Fibroblast of lung (primary cell): ENCODE measurements at regions not wholly inside any gene's neighbourhood (a gene's known extent, or its start where the extent isn't known, plus 50 kb on each side); places are given as distances from the start of the nearest gene placed in this dataset.

Experiments used
- DNase-seq, 2 donors: peaks; one replicate each; pipeline versions ENCODE4 v3.0.0 to v3.0.0-alpha.2; 2010; ENCODE audit warnings: low read depth in 2 of 2
- H2AFZ ChIP-seq: 2 replicates; pipeline ENCODE4 v1.5.1; 2012; ENCODE audit warnings: low read length, control low read depth, inconsistent platforms
- H3K27ac ChIP-seq: 2 replicates; pipeline ENCODE4 v1.5.1; 2011; ENCODE audit warnings: low read length, control low read depth; ENCODE audit not compliant: insufficient read depth
- H3K27me3 ChIP-seq: 2 replicates; pipeline ENCODE4 v1.5.1; 2011; ENCODE audit warnings: mild to moderate bottlenecking, low read length; ENCODE audit not compliant: control insufficient read depth, insufficient read depth
- H3K36me3 ChIP-seq: 2 replicates; pipeline ENCODE4 v1.5.1; 2011; ENCODE audit warnings: low read length; ENCODE audit not compliant: control insufficient read depth, insufficient read depth
- H3K4me1 ChIP-seq: 2 replicates; pipeline ENCODE4 v1.5.1; 2011; ENCODE audit warnings: low read length; ENCODE audit not compliant: control insufficient read depth, insufficient read depth; ENCODE audit errors: extremely low read depth
- H3K4me2 ChIP-seq: 2 replicates; pipeline ENCODE4 v1.5.1; 2011; ENCODE audit warnings: low read length, control low read depth; ENCODE audit not compliant: insufficient read depth; ENCODE audit errors: extremely low read depth
- H3K4me3 ChIP-seq, 4 experiments: fragments of 200-600 bp in 1 of 4; sonication (generic) in 1 of 4; replicated peaks in 1 of 4; 2 replicates each; pipeline ENCODE4 v1.5.1; 2011 to 2016; ENCODE audit warnings: low read length in 4 of 4, low read depth in 3 of 4, mild to moderate bottlenecking in 3 of 4, control low read depth in 2 of 4, inconsistent platforms in 1 of 4, mixed read lengths in 1 of 4; ENCODE audit not compliant: insufficient read depth in 1 of 4; ENCODE audit errors: control extremely low read depth in 1 of 4
- H3K79me2 ChIP-seq: 2 replicates; pipeline ENCODE4 v1.5.1; 2012; ENCODE audit warnings: mild to moderate bottlenecking, low read length, inconsistent platforms; ENCODE audit not compliant: control insufficient read depth, insufficient read depth
- H3K9ac ChIP-seq: 2 replicates; pipeline ENCODE4 v1.5.1; 2011; ENCODE audit warnings: mild to moderate bottlenecking, low read length, control low read depth; ENCODE audit not compliant: insufficient read depth
- H3K9me3 ChIP-seq: 2 replicates; pipeline ENCODE4 v1.5.1; 2012; ENCODE audit warnings: low read depth, low read length; ENCODE audit not compliant: control insufficient read depth, insufficient read depth
- H4K20me1 ChIP-seq: 2 replicates; pipeline ENCODE4 v1.5.1; 2011; ENCODE audit warnings: low read length; ENCODE audit not compliant: control insufficient read depth, insufficient read depth; ENCODE audit errors: extremely low read depth
- EZH2 ChIP-seq: IDR thresholded peaks from 2 replicates; pipeline ENCODE4 v1.5.1; 2012; ENCODE audit warnings: low read length, control low read depth, mild to moderate bottlenecking; ENCODE audit errors: missing control alignments
- TF ChIP-seq, protein P1 (sequence below), 2 donors: IDR thresholded peaks in 1 of 2; conservative IDR thresholded peaks in 1 of 2; 1 replicate in 1 of 2; 2 replicates in 1 of 2; pipeline ENCODE4 v1.5.1; 2011 to 2012; ENCODE audit warnings: low read length in 2 of 2, control low read depth in 1 of 2, inconsistent platforms in 1 of 2, low read depth in 1 of 2, mild to moderate bottlenecking in 1 of 2

DNA sequence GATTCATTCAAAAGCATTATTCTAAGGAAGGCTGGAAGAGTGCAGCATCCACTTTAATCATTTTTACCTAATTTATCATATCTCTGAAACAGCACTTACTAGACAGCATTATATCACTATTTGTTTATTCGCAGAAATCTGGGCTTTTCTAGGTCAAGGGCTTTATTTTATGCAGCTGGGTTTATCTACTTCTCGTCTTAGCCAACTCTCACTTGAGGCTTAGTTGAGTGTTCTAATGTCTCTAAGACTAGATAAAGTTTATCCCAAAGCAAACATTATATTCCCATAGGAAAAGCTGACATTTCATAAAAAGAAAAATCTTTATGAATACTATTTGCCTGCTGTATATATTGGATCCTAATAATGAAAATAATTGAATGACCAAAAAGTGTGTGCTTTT is 720.8 kb upstream of the FLRT2 start:
- Histone ChIP-seq H3K4me3 (no peak overlapping the region), H4K20me1 (no peaks in the 10 kb centered on the region), H3K27me3 (no peaks in the 10 kb centered on the region), H3K79me2 (no peaks in the 10 kb centered on the region), H3K9ac (no peak overlapping the region), H2AFZ (no peak overlapping the region), H3K4me2 (no peak overlapping the region), H3K36me3 (no peaks in the 10 kb centered on the region), H3K27ac (no peak overlapping the region), H3K9me3 (no peaks in the 10 kb centered on the region), H3K4me1 (no peaks in the 10 kb centered on the region)
- DNase-seq = no peak
- no peak for TF ChIP-seq EZH2
- TF ChIP-seq, protein P1, sequence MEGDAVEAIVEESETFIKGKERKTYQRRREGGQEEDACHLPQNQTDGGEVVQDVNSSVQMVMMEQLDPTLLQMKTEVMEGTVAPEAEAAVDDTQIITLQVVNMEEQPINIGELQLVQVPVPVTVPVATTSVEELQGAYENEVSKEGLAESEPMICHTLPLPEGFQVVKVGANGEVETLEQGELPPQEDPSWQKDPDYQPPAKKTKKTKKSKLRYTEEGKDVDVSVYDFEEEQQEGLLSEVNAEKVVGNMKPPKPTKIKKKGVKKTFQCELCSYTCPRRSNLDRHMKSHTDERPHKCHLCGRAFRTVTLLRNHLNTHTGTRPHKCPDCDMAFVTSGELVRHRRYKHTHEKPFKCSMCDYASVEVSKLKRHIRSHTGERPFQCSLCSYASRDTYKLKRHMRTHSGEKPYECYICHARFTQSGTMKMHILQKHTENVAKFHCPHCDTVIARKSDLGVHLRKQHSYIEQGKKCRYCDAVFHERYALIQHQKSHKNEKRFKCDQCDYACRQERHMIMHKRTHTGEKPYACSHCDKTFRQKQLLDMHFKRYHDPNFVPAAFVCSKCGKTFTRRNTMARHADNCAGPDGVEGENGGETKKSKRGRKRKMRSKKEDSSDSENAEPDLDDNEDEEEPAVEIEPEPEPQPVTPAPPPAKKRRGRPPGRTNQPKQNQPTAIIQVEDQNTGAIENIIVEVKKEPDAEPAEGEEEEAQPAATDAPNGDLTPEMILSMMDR (conservative IDR thresholded peaks at IDR 0.05 in 1 of 2, IDR thresholded peaks at IDR 0.05 in 1 of 2; ENCODE audit: low read depth in 1 of 2, low read length in 2 of 2) = no peak

DNA sequence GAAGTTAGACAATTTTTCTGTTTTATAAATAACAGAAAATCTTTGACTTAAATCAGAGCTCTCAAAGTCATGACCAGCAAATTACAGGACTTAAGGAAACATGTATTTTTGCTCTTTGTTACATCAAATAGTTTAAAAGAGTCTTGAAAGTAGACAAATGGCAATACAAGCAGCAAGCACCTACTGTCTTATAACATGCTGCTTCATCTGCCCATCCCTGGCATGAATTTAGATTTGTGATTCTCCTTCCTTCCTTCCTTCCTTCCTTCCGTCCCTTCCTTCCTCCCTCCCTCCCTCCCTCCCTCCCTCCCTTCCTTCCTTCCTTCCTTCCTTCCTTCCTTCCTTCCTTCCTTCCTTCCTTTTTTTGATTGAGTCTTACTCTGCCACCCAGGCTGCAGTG is 715.6 kb upstream of the FLRT2 start:
- Histone ChIP-seq H3K36me3 (no peaks in the 10 kb centered on the region), H3K27ac (no peak overlapping the region), H3K27me3 (no peaks in the 10 kb centered on the region), H3K4me1 (no peaks in the 10 kb centered on the region), H4K20me1 (no peaks in the 10 kb centered on the region), H2AFZ (no peak overlapping the region), H3K9ac (no peak overlapping the region), H3K9me3 (no peaks in the 10 kb centered on the region), H3K4me2 (no peak overlapping the region), H3K4me3 (no peak overlapping the region), H3K79me2 (no peaks in the 10 kb centered on the region)
- no peak for TF ChIP-seq EZH2
- TF ChIP-seq, protein P1 (conservative IDR thresholded peaks at IDR 0.05 in 1 of 2, IDR thresholded peaks at IDR 0.05 in 1 of 2; ENCODE audit: low read depth in 1 of 2, low read length in 2 of 2) = no peak
- no peak for DNase-seq

DNA sequence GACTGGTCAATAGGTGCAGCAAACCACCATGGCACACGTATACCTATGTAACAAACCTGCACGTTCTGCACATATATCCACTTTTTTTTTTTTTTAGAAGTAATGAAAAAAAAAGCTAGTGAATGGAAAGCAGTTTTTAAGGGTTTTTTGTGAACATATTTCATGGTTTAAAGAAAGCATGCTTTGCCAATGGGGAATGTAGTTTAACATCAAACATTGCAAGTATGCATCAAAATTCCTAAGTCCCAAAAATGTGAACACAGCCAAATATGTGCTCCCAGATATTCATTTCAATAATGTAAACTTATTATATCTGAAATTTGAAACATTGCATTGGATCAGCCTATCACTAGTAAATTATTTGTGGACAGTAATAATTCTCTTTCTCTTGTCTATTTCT is 710.4 kb upstream of the FLRT2 start:
- H3K9ac ChIP-seq = no peak overlapping the region
- H3K79me2 ChIP-seq = no peaks in the 10 kb centered on the region
- no peak overlapping the region for H3K4me2 ChIP-seq
- H4K20me1 ChIP-seq = no peaks in the 10 kb centered on the region
- no peaks in the 10 kb centered on the region for H3K4me1 ChIP-seq
- H2AFZ ChIP-seq = no peak overlapping the region
- no peak for DNase-seq
- no peaks in the 10 kb centered on the region for H3K36me3 ChIP-seq
- no peak for TF ChIP-seq EZH2
- TF ChIP-seq, protein P1 (conservative IDR thresholded peaks at IDR 0.05 in 1 of 2, IDR thresholded peaks at IDR 0.05 in 1 of 2; ENCODE audit: low read depth in 1 of 2, low read length in 2 of 2) = no peak
- H3K4me3 ChIP-seq = no peak overlapping the region
- H3K27me3 ChIP-seq = no peaks in the 10 kb centered on the region
- no peak overlapping the region for H3K27ac ChIP-seq
- no peaks in the 10 kb centered on the region for H3K9me3 ChIP-seq
